ENCODE measurements at regions not wholly inside any gene's neighbourhood (a gene's known extent, or its start where the extent isn't known, plus 50 kb on each side); places are given as distances from the start of the nearest gene placed in this dataset.

- Histone ChIP-seq H3K79me2 (ENCODE audit: control insufficient read depth, low read length) (no peaks in the 10 kb centered on the region), H3K36me3 (ENCODE audit: control insufficient read depth, low read length) (no peaks in the 10 kb centered on the region), H3K9me2 (replicated peaks; ENCODE audit: control insufficient read depth, low read length) (no peaks in the 10 kb centered on the region), H3K27ac (ENCODE audit: low read depth, low read length) (no peak overlapping the region), H3F3A (ENCODE audit: control insufficient read depth, insufficient read depth) (no peaks in the 10 kb centered on the region), H3K9me3 (ENCODE audit: control insufficient read depth, insufficient read depth, low read length) (no peaks in the 10 kb centered on the region), H4K20me1 (ENCODE audit: control insufficient read depth, insufficient read depth, low read depth, low read length) (no peaks in the 10 kb centered on the region), H3K4me2 (ENCODE audit: low read length) (no peak overlapping the region), H3K27me3 (ENCODE audit: control insufficient read depth, low read length) (0 out of 2 replicates have a peak, but pooled peaks cover under 1% of the 10 kb centered on the region), H3K4me3 (ENCODE audit: low read length) (no peak overlapping the region), H3K4me1 (ENCODE audit: control insufficient read depth, low read length) (no peaks in the 10 kb centered on the region)
- TF ChIP-seq EZH2phosphoT487 (IDR thresholded peaks at IDR 0.05; ENCODE audit: borderline replicate concordance, low read length): no peak
- TF ChIP-seq CTCF (IDR thresholded peaks at IDR 0.05; ENCODE audit: low read depth, low read length, poor library complexity, severe bottlenecking): no peak
Measured at GRCh38 chr1:13878021-13878420, 178.0 kb downstream of the PRDM2 start.

- Histone ChIP-seq H3K27me3 (ENCODE audit: control insufficient read depth, low read length) (0 out of 2 replicates have a peak, but pooled peaks cover 4% of the 10 kb centered on the region), H3K36me3 (ENCODE audit: control insufficient read depth, low read length) (no peaks in the 10 kb centered on the region), H3K79me2 (ENCODE audit: control insufficient read depth, low read length) (no peaks in the 10 kb centered on the region), H3K9me2 (replicated peaks; ENCODE audit: control insufficient read depth, low read length) (no peaks in the 10 kb centered on the region), H3K4me2 (ENCODE audit: low read length) (no peak overlapping the region), H3K4me1 (ENCODE audit: control insufficient read depth, low read length) (no peaks in the 10 kb centered on the region), H3F3A (ENCODE audit: control insufficient read depth, insufficient read depth) (no peaks in the 10 kb centered on the region), H3K27ac (ENCODE audit: low read depth, low read length) (no peak overlapping the region), H3K4me3 (ENCODE audit: low read length) (no peak overlapping the region), H3K9me3 (ENCODE audit: control insufficient read depth, insufficient read depth, low read length) (no peaks in the 10 kb centered on the region), H4K20me1 (ENCODE audit: control insufficient read depth, insufficient read depth, low read depth, low read length) (no peaks in the 10 kb centered on the region)
- no peak for TF ChIP-seq CTCF (IDR thresholded peaks at IDR 0.05; ENCODE audit: low read depth, low read length, poor library complexity, severe bottlenecking)
- TF ChIP-seq EZH2phosphoT487 (IDR thresholded peaks at IDR 0.05; ENCODE audit: borderline replicate concordance, low read length): no peak
Measured at GRCh38 chr1:13878451-13878850, 178.5 kb downstream of the PRDM2 start.

GRCh38 chr1:13881385-13882088 lies 181.5 kb downstream of the PRDM2 start:
- Histone ChIP-seq H3K27ac (ENCODE audit: low read depth, low read length) (no peak overlapping the region), H4K20me1 (ENCODE audit: control insufficient read depth, insufficient read depth, low read depth, low read length) (no peaks in the 10 kb centered on the region), H3K9me2 (replicated peaks; ENCODE audit: control insufficient read depth, low read length) (no peaks in the 10 kb centered on the region), H3K4me3 (ENCODE audit: low read length) (no peak overlapping the region), H3F3A (ENCODE audit: control insufficient read depth, insufficient read depth) (no peaks in the 10 kb centered on the region), H3K27me3 (ENCODE audit: control insufficient read depth, low read length) (0 out of 2 replicates have a peak, but pooled peaks cover 7% of the 10 kb centered on the region), H3K79me2 (ENCODE audit: control insufficient read depth, low read length) (no peaks in the 10 kb centered on the region), H3K9me3 (ENCODE audit: control insufficient read depth, insufficient read depth, low read length) (no peaks in the 10 kb centered on the region), H3K36me3 (ENCODE audit: control insufficient read depth, low read length) (no peaks in the 10 kb centered on the region), H3K4me2 (ENCODE audit: low read length) (no peak overlapping the region), H3K4me1 (ENCODE audit: control insufficient read depth, low read length) (no peaks in the 10 kb centered on the region)
- no peak for TF ChIP-seq EZH2phosphoT487 (IDR thresholded peaks at IDR 0.05; ENCODE audit: borderline replicate concordance, low read length)
- no peak for TF ChIP-seq CTCF (IDR thresholded peaks at IDR 0.05; ENCODE audit: low read depth, low read length, poor library complexity, severe bottlenecking)

All from DOHH2 (cell line).